ENCODE measurements at regions not wholly inside any gene's neighbourhood (a gene's known extent, or its start where the extent isn't known, plus 50 kb on each side); places are given as distances from the start of the nearest gene placed in this dataset.

DNA sequence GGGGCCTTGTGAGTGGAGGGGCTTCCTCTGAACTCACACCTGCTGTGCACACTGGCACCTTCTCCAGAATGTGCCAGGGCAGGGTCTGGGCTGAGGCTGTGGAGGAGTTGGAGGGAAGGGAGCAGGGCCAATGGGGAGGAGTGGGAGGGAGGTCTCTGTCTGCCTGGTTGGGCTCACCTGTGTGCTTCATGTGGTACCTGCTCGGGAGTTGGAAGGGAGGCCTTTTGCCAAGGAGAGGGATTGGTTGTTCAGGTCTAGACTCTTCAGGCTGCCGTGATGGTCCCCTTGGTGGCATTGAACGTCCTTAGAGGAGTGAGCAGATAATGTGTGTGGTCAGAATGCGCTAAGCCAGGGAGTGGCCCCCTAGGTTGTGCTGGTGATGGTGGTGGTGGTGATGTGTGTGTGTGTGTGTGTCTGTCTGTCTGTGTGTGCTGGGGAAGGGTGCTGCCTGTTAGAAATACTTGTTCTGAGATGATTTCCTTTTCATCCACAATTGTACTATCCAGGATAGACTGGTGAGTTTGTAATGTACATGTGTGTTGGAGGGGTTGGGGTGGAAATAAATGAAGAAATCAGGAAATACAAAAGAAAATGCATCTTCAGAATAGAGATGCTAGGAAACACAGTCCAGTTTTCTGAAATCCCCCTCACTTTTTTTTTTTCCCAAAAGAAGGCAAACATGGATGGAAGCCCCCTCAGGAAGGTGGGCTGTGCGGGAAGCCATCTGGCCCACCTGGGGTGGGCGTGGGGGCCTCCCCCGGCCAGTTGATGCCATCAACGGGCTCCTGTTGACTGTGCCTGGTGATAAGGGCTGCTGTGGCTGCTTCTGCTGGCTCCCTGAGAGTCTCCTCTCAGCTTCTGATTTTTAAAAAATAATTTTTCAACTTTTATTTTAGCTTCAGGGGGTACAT lies 140.5 kb upstream of the ZNF536 start:
- Histone ChIP-seq H3K36me3 (ENCODE audit: control insufficient read depth in 2 of 2, insufficient read depth in 2 of 2, low read length in 1 of 2) (no peaks in the 10 kb centered on the region), H3K4me1 (ENCODE audit: control insufficient read depth, insufficient read depth, low read length) (no peaks in the 10 kb centered on the region), H3K4me2 (ENCODE audit: control insufficient read depth, insufficient read depth) (no peak overlapping the region), H3K27ac (ENCODE audit: control insufficient read depth, insufficient read depth) (no peak overlapping the region), H2AFZ (ENCODE audit: control insufficient read depth, low read depth, low read length) (no peak overlapping the region), H4K20me1 (ENCODE audit: control insufficient read depth, insufficient read depth) (no peaks in the 10 kb centered on the region; the same call in 1 of the 2 replicates), H3K9me3 (replicated peaks; ENCODE audit: control insufficient read depth, insufficient read depth, low read length) (no peaks in the 10 kb centered on the region; the same call in 2 of the 3 replicates), H3K4me3 (no peak overlapping the region), H3K9ac (ENCODE audit: control insufficient read depth, insufficient read depth, low read length) (no peak overlapping the region), H3K27me3 (replicated peaks in 1 of 2; ENCODE audit: control insufficient read depth in 2 of 2, insufficient read depth in 2 of 2, low read length in 1 of 2) (peaks cover 6 to 11% of the 10 kb centered on the region in 2 experiments), H3K79me2 (ENCODE audit: control insufficient read depth, insufficient read depth, low read length) (no peaks in the 10 kb centered on the region)
- FAIRE-seq (no peak), ATAC-seq (no peak), DNase-seq (ENCODE audit: low read depth, low spot score) (no peak)
- intact Hi-C loops (cut with micrococcal nuclease; ENCODE audit: unreplicated experiment), result no loop called here
- under 1% methylated on average over 8 of the region's 8 CpGs for WGBS (ENCODE audit: insufficient coverage, insufficient replicate concordance, low lambda C conversion rate, missing lambda C conversion rate)
- ChIA-PET RAD21 (ENCODE audit: unreplicated experiment) (no interaction called here), SMC1A (ENCODE audit: uncharacterized antibody, unreplicated experiment) (interaction anchor here (0.7 kb wide), 1 partner anchor 417 kb away, joined by 3 read pairs; no protein-coding TSS in a partner anchor), POLR2A (no interaction called here), CTCF (no interaction called here)
- no TSS peak for BruUV-seq (replicated peaks)
- in situ Hi-C loops (cut with MboI), result no loop called here
- TF ChIP-seq, protein P1, sequence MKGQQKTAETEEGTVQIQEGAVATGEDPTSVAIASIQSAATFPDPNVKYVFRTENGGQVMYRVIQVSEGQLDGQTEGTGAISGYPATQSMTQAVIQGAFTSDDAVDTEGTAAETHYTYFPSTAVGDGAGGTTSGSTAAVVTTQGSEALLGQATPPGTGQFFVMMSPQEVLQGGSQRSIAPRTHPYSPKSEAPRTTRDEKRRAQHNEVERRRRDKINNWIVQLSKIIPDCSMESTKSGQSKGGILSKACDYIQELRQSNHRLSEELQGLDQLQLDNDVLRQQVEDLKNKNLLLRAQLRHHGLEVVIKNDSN (IDR thresholded peaks at IDR 0.05; ENCODE audit: borderline replicate concordance, extremely low read length, insufficient read depth, low read depth, low read length), result no peak
- TF ChIP-seq CBX3 (IDR thresholded peaks at IDR 0.05; ENCODE audit: borderline replicate concordance, low read depth) (no peak), FOXM1 (IDR thresholded peaks at IDR 0.05; ENCODE audit: low read depth, low read length) (no peak), TAF1 (IDR thresholded peaks at IDR 0.05; ENCODE audit: borderline replicate concordance, low read depth, low read length) (no peak), LARP7 (IDR thresholded peaks at IDR 0.05) (no peak), ESRRA (IDR thresholded peaks at IDR 0.05; ENCODE audit: low read length) (no peak), PAX8 (IDR thresholded peaks at IDR 0.05) (no peak), YBX1 (IDR thresholded peaks at IDR 0.05) (no peak), STAT1 (conservative IDR thresholded peaks at IDR 0.05) (no peak), ZNF384 (IDR thresholded peaks at IDR 0.05; ENCODE audit: borderline replicate concordance, low read depth, low read length) (no peak), CBFB (IDR thresholded peaks at IDR 0.05; ENCODE audit: low read depth) (no peak), GATAD2B (conservative IDR thresholded peaks at IDR 0.05; ENCODE audit: low read depth) (no peak), IRF4 (IDR thresholded peaks at IDR 0.05; ENCODE audit: low read depth, low read length) (no peak)
- TF ChIP-seq, protein P2, sequence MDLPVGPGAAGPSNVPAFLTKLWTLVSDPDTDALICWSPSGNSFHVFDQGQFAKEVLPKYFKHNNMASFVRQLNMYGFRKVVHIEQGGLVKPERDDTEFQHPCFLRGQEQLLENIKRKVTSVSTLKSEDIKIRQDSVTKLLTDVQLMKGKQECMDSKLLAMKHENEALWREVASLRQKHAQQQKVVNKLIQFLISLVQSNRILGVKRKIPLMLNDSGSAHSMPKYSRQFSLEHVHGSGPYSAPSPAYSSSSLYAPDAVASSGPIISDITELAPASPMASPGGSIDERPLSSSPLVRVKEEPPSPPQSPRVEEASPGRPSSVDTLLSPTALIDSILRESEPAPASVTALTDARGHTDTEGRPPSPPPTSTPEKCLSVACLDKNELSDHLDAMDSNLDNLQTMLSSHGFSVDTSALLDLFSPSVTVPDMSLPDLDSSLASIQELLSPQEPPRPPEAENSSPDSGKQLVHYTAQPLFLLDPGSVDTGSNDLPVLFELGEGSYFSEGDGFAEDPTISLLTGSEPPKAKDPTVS (IDR thresholded peaks at IDR 0.05; ENCODE audit: low read depth, low read length), result no peak
- TF ChIP-seq, protein P3, sequence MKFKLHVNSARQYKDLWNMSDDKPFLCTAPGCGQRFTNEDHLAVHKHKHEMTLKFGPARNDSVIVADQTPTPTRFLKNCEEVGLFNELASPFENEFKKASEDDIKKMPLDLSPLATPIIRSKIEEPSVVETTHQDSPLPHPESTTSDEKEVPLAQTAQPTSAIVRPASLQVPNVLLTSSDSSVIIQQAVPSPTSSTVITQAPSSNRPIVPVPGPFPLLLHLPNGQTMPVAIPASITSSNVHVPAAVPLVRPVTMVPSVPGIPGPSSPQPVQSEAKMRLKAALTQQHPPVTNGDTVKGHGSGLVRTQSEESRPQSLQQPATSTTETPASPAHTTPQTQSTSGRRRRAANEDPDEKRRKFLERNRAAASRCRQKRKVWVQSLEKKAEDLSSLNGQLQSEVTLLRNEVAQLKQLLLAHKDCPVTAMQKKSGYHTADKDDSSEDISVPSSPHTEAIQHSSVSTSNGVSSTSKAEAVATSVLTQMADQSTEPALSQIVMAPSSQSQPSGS (IDR thresholded peaks at IDR 0.05; ENCODE audit: low read length), result no peak
- TF ChIP-seq, protein P4, sequence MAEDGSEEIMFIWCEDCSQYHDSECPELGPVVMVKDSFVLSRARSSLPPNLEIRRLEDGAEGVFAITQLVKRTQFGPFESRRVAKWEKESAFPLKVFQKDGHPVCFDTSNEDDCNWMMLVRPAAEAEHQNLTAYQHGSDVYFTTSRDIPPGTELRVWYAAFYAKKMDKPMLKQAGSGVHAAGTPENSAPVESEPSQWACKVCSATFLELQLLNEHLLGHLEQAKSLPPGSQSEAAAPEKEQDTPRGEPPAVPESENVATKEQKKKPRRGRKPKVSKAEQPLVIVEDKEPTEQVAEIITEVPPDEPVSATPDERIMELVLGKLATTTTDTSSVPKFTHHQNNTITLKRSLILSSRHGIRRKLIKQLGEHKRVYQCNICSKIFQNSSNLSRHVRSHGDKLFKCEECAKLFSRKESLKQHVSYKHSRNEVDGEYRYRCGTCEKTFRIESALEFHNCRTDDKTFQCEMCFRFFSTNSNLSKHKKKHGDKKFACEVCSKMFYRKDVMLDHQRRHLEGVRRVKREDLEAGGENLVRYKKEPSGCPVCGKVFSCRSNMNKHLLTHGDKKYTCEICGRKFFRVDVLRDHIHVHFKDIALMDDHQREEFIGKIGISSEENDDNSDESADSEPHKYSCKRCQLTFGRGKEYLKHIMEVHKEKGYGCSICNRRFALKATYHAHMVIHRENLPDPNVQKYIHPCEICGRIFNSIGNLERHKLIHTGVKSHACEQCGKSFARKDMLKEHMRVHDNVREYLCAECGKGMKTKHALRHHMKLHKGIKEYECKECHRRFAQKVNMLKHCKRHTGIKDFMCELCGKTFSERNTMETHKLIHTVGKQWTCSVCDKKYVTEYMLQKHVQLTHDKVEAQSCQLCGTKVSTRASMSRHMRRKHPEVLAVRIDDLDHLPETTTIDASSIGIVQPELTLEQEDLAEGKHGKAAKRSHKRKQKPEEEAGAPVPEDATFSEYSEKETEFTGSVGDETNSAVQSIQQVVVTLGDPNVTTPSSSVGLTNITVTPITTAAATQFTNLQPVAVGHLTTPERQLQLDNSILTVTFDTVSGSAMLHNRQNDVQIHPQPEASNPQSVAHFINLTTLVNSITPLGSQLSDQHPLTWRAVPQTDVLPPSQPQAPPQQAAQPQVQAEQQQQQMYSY (CRISPR knock-in tag; IDR thresholded peaks at IDR 0.05), result no peak
